HG02588 (cell line): ENCODE measurements at regions not wholly inside any gene's neighbourhood (a gene's known extent, or its start where the extent isn't known, plus 50 kb on each side); places are given as distances from the start of the nearest gene placed in this dataset.
"Not testable (repeated sequence)": the region's sequence is repeated elsewhere in the genome, so short reads cannot be mapped to it uniquely, and the experiment has no call there.

Experiments used
- ATAC-seq: cut with Tn5 transposase; IDR thresholded peaks from one replicate; pipeline ENCODE4 v1.9.1; 2021; ENCODE audit warnings: mild to moderate bottlenecking, moderate library complexity; ENCODE audit not compliant: unreplicated experiment

DNA sequence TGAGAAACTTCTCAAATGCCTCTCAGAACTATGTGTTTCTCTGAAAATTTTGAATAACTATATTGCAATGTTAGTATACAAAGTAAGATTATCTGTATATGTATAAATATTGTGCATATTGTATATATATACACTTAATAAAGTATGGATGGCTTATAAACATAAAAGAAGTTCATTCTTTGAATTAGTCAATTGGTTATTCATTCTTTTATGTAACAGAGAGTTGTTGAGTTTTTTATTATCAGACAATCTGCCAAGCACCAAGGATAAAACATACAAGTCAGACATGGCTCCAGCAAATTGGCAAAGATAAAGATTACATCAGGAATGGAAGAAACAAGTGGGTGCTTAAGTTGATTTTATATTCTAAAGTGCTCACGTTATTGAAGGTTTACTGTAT, 289.1 kb upstream of the EYS start:
- ATAC-seq: no peak

DNA sequence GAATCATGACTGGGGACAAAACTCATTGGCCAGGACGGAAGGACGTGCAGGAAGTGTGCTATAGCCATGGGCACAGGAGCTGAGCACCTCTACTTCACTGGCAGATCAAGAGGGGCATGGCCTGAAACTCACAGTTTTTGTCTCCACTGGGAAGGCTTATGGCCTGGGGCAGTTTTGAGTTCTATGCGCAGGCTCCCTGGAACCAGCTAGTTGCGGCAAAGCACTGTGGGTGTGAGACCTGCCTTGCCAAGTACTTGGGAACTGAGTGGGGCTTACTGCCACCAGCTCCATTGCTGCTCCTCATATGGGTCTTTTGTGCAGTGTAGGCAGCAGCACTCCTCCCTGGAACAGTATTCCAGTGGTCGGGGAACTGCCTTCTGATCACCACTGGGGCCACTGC, 282.6 kb upstream of the EYS start:
- no peak for ATAC-seq

DNA sequence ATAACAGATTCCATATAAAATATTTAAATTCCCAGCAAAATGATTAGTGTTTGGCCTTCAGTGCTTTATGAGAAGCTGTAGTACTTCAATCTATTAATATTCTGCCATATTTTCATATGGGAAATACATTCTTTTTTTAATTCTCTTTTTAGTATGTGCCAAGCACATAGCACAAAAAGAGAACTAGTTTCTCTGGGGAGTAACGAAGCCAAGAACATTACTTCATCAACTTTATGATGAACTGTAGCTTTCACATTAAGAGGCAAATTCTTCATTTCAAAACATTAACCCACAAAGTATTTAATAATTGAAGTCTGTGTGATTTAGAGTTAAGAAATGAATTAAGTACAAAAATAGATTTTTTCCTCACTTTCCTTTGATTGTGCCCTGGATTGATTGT, 281.0 kb upstream of the EYS start:
- no peak for ATAC-seq

DNA sequence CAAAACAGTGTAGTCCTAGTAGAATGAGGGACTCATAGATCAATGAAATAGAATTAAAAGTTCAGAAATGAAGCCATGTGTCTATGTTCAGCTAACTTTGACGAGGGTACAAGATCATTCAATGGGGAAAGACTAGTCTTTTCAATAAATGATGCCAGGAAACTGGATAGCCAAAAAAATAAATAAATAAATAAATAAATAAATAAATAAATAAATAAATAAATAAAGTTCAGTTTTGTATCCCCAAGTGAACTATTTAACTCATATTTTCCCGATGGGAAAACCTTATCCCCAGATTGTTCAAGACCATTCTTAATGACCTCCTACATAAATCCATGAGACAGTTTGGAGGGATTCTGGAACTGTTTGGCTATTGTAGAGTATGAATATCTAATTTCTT, 277.1 kb upstream of the EYS start:
- ATAC-seq: no peak

DNA sequence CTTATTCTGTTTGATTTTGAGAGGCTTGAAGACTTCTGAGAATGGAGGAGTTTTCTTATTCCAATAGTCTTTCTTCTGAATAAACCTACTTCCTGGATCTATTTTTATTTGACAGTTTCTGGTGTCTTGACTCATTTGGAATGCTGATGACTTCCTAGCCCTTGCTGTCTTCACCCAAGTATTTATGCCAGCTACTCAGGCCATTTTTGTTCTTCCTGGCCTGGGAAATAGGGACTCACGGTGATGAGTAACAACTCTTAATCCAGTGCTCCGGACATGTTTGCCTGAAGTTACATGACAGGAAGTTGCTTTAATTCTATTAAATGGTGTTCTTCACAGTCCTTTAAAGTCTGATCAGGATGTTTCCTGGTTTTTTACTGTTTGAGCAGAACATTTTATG, 272.1 kb upstream of the EYS start:
- ATAC-seq: no peak

DNA sequence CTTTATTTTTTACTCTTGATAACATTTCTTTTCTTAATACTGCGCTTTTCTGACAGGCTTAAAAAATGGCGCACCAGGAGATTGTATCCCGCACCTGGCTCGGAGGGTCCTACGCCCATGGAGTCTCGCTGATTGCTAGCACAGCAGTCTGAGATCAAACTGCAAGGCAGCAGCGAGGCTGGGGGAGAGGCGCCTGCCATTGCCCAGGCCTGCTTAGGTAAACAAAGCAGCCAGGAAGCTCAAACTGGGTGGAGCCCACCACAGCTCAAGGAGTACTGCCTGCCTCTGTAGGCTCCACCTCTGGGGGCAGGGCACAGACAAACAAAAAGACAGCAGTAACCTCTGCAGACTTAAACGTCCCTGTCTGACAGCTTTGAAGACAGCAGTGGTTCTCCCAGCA, 264.2 kb upstream of the EYS start:
- ATAC-seq: not testable (repeated sequence)

DNA sequence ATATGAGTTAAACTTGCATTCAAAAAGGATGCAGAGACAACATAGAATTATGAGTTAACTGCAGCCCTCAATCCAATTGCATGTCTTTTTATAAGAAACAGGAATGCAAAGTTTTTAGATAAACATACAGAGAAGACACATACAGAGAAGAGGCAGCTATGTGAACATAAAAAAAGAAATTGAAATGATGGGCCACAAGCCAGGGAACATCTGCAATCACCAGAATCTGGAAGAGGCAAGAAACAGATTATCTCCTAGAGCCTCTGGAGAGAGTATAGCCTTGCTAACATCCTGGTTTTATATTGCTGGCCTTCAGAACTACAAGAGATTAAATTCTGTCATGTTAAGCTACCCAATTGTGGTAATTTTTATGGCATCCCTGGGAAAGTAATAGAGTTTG, 257.2 kb upstream of the EYS start:
- no peak for ATAC-seq

DNA sequence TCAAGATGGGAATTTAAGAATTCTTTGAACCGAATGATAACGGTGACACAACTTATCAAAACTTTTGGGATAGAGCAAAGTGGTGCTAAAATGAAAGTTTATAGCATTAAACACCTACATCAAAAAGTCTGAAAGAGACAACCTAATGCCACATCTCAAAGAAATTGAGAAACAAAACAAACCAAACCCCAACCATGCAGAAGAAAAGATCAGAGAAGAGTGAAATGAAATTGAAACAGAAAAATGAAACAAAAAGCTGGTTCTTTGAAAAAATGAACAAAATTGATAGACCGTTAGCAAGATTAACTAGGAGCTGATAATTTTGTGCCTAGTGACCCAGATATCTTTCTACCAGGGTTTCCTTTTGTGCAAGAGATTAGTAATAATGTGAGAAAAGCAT, 248.0 kb upstream of the EYS start:
- no peak for ATAC-seq

DNA sequence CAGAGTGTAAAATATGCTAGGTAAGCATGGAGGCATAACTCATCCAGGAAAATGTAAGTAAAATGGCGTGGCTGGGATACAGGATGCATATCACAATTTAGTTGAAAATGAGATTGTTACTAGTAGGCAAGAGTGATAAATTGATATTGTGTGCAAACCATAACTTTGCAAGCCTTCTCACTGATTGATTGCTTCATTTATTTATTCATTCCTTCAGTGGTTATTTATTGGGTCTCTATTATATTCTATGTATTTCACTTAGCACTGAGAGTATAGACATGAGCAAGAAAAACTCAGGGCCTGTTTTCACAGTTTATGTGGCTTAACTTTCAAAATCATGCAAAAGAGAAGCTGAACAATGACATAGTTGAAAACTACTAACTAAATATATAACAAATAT, 241.0 kb upstream of the EYS start:
- ATAC-seq: no peak

DNA sequence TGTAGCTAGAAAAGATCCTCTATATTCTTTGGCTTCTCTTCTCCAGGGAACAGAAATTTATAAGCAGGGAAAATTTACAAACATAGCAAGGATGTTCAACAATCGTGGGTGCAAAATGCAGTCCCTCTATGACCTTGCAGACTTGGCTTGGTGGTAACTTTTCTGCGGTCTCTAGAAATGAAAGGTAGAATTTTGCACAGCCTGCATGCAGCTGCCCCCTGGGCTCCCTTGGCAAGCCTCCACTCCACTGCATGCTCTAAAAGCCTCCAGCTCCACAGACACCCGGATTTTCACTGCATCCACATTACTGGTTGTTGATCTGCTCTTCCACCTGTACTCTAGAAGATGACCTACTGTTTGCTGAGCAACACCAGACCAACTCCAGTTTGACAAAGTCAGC, 236.5 kb upstream of the EYS start:
- no peak for ATAC-seq

DNA sequence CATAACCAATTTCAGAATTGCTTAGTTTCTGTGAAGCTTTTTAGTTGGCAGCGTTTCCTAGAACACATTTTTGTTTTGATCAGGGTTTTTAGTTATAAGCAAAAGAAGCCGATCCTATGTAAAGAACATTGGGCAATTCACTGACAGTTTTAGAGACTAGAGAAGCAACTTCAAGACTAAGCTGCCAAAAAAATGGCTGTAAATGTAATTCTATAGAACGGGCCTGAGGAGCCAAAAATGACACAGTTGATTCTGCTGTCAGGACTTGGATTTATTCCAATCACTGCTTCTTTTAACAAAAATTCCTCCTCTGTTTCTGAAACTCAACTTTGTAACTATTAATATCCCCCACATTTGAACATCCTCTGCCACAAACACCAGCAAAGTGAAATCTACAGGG, 236.0 kb upstream of the EYS start:
- no peak for ATAC-seq

DNA sequence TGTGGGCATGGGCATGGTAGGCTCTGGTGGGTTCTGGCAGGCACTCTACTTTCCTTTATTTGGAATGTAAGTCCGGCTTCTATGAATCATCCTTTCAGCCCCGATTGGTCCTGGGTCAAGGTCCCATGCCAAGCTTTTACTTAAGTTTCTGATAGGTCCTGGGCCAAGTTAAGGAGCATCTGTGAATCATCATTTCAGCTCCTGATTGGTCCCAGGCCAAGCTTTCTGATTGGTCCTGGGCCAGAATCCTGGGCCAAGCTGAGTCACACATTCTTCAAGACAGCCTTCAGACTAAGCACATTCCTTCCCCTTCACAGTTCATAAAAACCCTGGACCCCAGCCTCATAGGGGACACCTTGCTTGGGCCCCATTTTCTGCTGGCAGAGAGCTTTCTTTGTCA, 231.0 kb upstream of the EYS start:
- ATAC-seq: no peak

DNA sequence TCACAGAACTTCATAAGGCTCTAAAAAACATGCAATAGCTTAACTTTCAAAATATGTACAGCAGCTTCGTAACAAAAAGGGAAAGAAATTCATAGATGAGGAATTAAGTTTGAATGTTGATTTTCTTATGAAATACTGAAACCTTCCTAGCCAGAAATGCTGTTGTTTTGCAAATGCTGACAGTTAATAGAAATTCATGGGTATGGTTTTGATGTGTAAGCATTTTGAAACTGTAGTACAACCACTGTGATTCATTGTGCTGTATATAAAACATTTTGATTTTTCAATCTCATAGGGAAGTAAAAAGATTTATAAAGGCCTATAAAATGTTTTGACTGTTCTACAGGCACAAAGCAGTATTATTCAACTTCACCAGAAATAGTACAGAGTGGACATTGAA, 228.4 kb upstream of the EYS start:
- ATAC-seq: no peak

DNA sequence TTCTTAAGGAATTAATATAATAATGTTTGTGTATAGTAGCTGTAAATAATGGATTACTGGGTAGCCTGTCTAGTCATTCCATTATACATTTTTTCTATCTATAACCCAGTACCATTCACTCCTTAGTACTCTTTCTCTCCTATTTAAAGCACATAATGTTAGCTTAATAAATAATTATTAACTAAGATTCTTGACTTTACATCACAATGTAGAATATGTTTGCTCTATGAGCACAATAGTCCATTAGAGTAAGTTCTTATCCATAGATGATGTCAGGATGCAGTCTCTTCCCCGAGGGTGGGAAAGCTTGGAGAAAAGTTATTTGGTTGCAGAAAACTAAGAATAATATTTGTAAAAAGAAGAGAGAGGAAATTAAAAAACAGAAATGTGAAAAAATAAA, 226.4 kb upstream of the EYS start:
- ATAC-seq: no peak

DNA sequence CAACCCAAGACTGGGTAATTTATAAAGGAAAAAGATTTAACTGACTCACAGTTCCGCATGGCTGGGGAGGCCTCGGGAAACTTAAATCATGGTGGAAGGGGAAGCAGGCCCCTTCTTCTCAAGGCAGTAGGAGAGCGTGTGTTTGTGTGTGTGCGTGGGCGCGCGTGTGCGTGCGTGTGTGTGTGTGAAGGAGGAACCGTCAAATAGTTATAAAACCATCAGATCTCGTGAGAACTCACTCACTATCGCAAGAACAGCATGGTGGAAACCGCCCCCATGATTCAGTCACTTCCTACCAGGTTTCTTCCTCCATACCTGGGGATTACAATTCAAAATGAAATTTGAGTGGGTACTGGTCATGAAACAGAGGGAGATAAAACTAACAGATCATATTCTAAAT, 220.1 kb upstream of the EYS start:
- ATAC-seq: no peak

DNA sequence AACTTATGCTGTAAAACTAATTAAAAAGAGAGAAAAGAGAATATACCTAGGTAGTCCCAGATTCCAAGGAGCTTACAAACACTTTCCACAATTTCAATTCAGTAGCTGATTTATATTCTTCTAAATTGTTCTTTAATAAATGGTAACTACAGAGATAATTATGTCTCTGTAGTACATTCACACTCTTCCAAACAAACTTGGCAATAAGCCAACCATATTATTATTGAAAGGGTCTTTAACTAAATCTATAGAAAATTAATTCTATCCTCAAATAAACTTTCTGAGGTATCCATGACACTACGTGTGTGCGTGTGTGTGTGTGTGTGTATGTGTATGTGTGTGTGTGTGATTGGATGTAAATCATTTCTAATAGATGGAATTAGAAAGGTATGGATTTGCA, 217.4 kb upstream of the EYS start:
- ATAC-seq: no peak

DNA sequence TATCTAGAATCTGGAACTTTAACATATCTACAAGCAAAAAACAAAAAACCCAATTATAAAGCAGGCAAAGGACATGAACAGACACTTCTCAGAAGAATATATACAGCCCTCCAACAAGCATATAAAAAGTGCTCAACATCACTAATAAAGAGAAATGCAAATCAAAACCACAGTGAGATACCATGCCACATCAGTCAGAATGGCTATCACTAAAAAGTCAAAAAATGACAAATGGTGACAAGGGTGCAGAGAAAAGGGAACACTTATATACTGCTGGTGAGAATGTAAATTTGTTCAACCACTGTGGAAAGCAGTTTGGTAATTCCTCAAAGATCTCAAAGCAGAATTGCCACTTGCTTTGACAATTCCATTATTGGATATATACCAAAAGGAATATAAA, 215.0 kb upstream of the EYS start:
- no peak for ATAC-seq

DNA sequence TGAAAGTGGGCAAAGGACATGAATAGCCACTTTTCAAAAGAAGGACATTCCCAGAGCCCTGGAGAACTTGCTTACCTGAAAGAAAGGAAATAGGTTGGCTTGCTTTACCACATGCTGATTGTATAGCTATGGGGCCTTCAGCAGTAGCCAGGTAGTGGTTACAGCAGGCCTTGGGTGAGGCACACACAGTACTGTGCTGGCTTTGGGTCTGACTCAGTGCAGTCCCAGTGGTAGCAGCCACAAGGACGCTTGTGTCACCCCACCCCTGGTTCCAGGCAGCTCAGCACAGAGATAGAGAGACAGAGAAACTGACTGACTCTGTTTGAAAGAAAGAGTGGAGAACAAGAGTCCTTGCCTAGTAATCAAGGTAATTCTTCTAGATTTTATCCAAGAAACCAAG, 201.0 kb upstream of the EYS start:
- ATAC-seq: no peak

DNA sequence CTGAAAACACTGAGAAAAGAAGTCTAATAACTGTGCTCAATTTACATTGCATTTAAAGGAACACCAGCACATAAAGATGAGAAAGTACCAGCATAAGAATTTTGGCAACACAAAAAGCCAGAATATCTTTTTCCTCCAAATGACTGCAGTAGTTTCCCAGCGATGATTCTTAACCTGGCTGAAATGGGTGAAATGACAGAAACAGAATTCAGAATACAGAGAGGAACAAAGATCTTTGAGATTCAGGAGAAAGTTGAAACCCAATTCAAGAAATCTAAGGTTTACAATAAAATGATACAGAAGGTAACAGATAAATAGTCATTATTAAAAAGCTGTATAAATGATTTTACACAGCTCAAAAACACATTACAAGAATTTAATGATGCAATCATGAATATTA, 197.0 kb upstream of the EYS start:
- no peak for ATAC-seq

DNA sequence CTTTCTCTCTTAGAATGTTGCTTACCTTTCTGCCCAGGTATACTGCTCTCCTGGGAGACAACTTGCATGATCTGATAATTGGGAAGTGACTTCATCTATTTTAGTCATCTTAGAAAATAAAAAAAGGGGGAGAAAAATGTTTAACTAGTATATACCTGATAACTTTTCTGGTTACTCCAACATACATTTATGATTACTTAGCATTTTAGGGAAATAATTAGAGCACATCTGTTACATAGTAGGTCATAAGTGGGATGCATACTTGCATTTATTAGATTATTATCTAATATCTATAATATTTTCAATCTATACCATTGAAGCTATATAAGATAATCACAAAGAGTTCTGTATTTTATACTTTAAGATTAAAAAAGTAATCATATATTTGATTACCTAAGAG, 193.9 kb upstream of the EYS start:
- no peak for ATAC-seq

DNA sequence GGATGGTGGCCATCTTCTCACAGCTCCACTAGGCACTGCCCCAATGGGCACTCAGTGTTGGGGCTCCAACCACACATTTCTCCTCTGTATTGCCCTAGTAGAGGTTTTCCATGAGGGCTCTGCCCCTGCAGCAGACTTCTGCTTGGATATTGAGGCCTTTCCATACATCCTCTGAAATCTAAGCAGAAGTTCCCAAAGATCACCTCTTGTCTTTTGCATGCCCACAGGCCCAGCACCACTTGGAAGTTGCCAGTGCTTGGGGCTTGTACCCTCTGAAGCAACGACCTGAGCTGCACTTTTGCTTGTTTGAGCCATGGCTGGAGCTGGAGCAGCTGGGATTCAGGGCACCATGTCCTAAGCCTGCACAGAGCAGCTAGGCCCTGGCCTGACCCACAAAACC, 189.1 kb upstream of the EYS start:
- no peak for ATAC-seq

DNA sequence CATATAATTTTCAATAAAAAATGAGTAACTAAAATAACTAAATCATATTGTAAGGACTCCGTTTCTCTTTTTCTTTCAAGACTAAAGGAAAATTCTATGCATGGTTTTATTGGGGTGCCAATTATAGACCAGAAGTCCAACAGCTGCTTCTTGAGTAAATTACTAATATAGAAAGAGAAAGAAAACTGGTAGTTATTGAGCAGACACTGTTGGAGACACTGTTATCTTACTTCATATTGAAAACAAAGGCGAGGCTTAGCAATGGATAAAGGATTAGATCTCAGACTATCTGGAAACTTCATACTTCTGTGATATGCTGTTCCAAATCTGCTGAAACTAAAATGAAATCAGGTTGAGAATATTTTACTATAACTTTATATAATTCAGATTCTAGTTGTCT, 169.6 kb upstream of the EYS start:
- no peak for ATAC-seq

DNA sequence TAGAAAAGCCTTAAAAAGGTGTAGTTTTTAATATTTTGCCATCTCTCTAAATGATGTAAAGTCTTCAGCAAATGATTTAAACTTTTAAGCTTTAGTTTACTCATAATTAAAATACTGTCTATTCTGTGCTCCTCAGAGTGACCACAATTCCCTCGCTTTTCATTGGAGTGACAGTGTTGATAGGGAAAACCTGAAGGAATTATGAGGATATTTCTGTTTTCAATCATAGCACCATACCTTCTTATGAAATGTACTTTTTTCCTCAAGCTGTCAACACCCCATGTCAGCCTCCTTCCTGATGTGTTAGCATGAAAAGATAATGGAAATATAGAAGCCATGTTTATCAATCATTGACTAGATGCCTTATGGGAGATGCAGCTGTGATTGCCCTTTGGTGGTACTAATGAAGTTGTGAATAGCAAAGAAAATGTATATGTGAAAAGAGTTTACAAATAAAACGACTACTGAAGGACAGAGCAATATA, 145.4 kb upstream of the EYS start:
- no peak for ATAC-seq

DNA sequence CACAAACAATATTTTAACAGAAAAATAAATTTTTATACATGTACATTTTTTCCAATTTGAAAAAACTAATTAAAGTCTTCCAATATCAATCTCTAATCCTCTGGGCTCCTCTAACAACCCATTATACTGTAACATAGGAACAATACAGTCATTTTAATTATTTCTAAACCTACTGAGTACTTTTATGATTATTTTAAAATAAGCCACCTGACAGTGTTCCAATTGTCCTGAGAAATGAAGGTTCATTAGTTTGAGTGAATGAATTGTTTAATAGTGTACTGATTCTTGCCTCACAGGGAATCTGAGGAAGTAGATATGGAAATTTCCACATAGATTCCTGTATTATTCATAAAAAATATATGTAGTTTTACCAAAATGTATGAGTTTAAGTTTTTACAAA, 123.1 kb upstream of the EYS start:
- ATAC-seq: no peak
